Loucy (cell line): ENCODE measurements at regions not wholly inside any gene's neighbourhood (a gene's known extent, or its start where the extent isn't known, plus 50 kb on each side); places are given as distances from the start of the nearest gene placed in this dataset.

Experiments used
- H2AFZ ChIP-seq: fragments of 200-600 bp; sonication (generic); 2 replicates; pipeline ENCODE4 v1.6.0; 2016; ENCODE audit warnings: antibody characterized with exemption, mild to moderate bottlenecking, low read length, moderate library complexity
- H3F3A ChIP-seq: fragments of 200-600 bp; 2 replicates; pipeline ENCODE4 v1.6.0; 2016; ENCODE audit warnings: antibody characterized with exemption, low read depth, mild to moderate bottlenecking
- H3K27me3 ChIP-seq: fragments of 200-600 bp; sonication (generic); 2 replicates; pipeline ENCODE4 v1.6.1; 2014; ENCODE audit warnings: low read length, mild to moderate bottlenecking; ENCODE audit not compliant: insufficient read depth, poor library complexity, severe bottlenecking
- H3K36me3 ChIP-seq: fragments of 200-600 bp; sonication (generic); 2 replicates; pipeline ENCODE4 v1.6.1; 2016; ENCODE audit warnings: low read length; ENCODE audit not compliant: insufficient read depth
- H3K4me1 ChIP-seq: fragments of 200-600 bp; sonication (generic); 2 replicates; pipeline ENCODE4 v1.5.1; 2014; ENCODE audit warnings: low read length, mild to moderate bottlenecking; ENCODE audit not compliant: insufficient read depth, poor library complexity, severe bottlenecking
- H3K4me2 ChIP-seq: fragments of 200-600 bp; sonication (generic); 2 replicates; pipeline ENCODE4 v1.6.0; 2014; ENCODE audit warnings: antibody characterized with exemption, low read length, low read depth, mild to moderate bottlenecking; ENCODE audit not compliant: poor library complexity, severe bottlenecking
- H3K4me3 ChIP-seq: fragments of 200-600 bp; sonication (generic); 2 replicates; pipeline ENCODE4 v1.5.1; 2014; ENCODE audit warnings: low read length, mild to moderate bottlenecking, mixed read lengths; ENCODE audit not compliant: poor library complexity, severe bottlenecking
- H3K79me2 ChIP-seq: fragments of 200-600 bp; sonication (generic); 2 replicates; pipeline ENCODE4 v1.6.1; 2014; ENCODE audit warnings: low read length; ENCODE audit not compliant: insufficient read depth
- H3K9ac ChIP-seq: fragments of 200-600 bp; sonication (generic); 2 replicates; pipeline ENCODE4 v1.6.0; 2014; ENCODE audit warnings: mild to moderate bottlenecking, low read depth, low read length, moderate library complexity; ENCODE audit not compliant: poor library complexity, severe bottlenecking
- H3K9me2 ChIP-seq: fragments of 200-600 bp; sonication (generic); replicated peaks from 2 replicates; pipeline ENCODE4 v1.6.1; 2016; ENCODE audit warnings: low read depth, low read length, mixed read lengths
- H3K9me3 ChIP-seq: fragments of 200-600 bp; sonication (generic); 2 replicates; pipeline ENCODE4 v1.6.1; 2014; ENCODE audit warnings: mild to moderate bottlenecking, antibody characterized with exemption, low read length, low read depth; ENCODE audit not compliant: insufficient read depth
- H4K20me1 ChIP-seq: fragments of 200-600 bp; sonication (generic); 2 replicates; pipeline ENCODE4 v1.6.0; 2014; ENCODE audit warnings: antibody characterized with exemption, low read length, mild to moderate bottlenecking; ENCODE audit not compliant: insufficient read depth, poor library complexity, severe bottlenecking
- CTCF ChIP-seq: fragments of 200-600 bp; sonication (generic); conservative IDR thresholded peaks from 2 replicates; pipeline ENCODE4 v1.5.1; 2014; ENCODE audit warnings: mild to moderate bottlenecking, antibody characterized with exemption, low read length
- EZH2phosphoT487 ChIP-seq: fragments of 200-600 bp; IDR thresholded peaks from 2 replicates; pipeline ENCODE4 v1.6.1; 2018; ENCODE audit warnings: antibody characterized with exemption, mild to moderate bottlenecking, moderate library complexity, borderline replicate concordance

- H3K9ac ChIP-seq = no peak overlapping the region
- no peaks in the 10 kb centered on the region for H3K36me3 ChIP-seq
- H3K9me2 ChIP-seq = no peaks in the 10 kb centered on the region
- TF ChIP-seq EZH2phosphoT487 = no peak
- TF ChIP-seq CTCF = no peak
- no peak overlapping the region for H2AFZ ChIP-seq
- H3K79me2 ChIP-seq = no peaks in the 10 kb centered on the region
- H4K20me1 ChIP-seq = no peaks in the 10 kb centered on the region
- H3K4me2 ChIP-seq = no peak overlapping the region
- H3F3A ChIP-seq = no peaks in the 10 kb centered on the region
- H3K27me3 ChIP-seq = no peaks in the 10 kb centered on the region
- no peaks in the 10 kb centered on the region for H3K9me3 ChIP-seq
- no peaks in the 10 kb centered on the region for H3K4me1 ChIP-seq
- no peak overlapping the region for H3K4me3 ChIP-seq
Observed at GRCh38 chr22:22803285-22803853, 84.2 kb upstream of the IGLL5 start.

- Histone ChIP-seq H3K9ac (no peak overlapping the region), H2AFZ (no peak overlapping the region), H3K36me3 (no peaks in the 10 kb centered on the region), H3K9me3 (no peaks in the 10 kb centered on the region), H3K4me3 (no peak overlapping the region), H4K20me1 (no peaks in the 10 kb centered on the region), H3K9me2 (no peaks in the 10 kb centered on the region), H3F3A (no peaks in the 10 kb centered on the region), H3K4me1 (no peaks in the 10 kb centered on the region), H3K79me2 (no peaks in the 10 kb centered on the region), H3K4me2 (no peak overlapping the region), H3K27me3 (no peaks in the 10 kb centered on the region)
- no peak for TF ChIP-seq EZH2phosphoT487
- TF ChIP-seq CTCF = peak; percentile 98
Observed at GRCh38 chr22:22810018-22810427, 77.6 kb upstream of the IGLL5 start.

GRCh38 chr22:22810471-22810870 lies 77.1 kb upstream of the IGLL5 start:
- Histone ChIP-seq H3K27me3 (no peaks in the 10 kb centered on the region), H3K79me2 (no peaks in the 10 kb centered on the region), H3K9ac (no peak overlapping the region), H2AFZ (no peak overlapping the region), H3K4me2 (no peak overlapping the region), H3K36me3 (no peaks in the 10 kb centered on the region), H3K9me3 (no peaks in the 10 kb centered on the region), H3K4me3 (no peak overlapping the region), H3F3A (no peaks in the 10 kb centered on the region), H4K20me1 (no peaks in the 10 kb centered on the region), H3K9me2 (no peaks in the 10 kb centered on the region), H3K4me1 (peaks cover 4% of the 10 kb centered on the region)
- TF ChIP-seq CTCF = no peak
- TF ChIP-seq EZH2phosphoT487 = no peak
